HG03196 (cell line): ENCODE measurements at regions not wholly inside any gene's neighbourhood (a gene's known extent, or its start where the extent isn't known, plus 50 kb on each side); places are given as distances from the start of the nearest gene placed in this dataset.
A peak's percentile ranks its signal among the peaks of the same experiment; 100 is the strongest.

Experiments
- ATAC-seq: cut with Tn5 transposase; IDR thresholded peaks from one replicate; pipeline ENCODE4 v1.9.1; 2021; ENCODE audit not compliant: unreplicated experiment

- ATAC-seq = no peak
Observed at GRCh38 chr10:83848677-83849076, 290.6 kb upstream of the GHITM start.

DNA sequence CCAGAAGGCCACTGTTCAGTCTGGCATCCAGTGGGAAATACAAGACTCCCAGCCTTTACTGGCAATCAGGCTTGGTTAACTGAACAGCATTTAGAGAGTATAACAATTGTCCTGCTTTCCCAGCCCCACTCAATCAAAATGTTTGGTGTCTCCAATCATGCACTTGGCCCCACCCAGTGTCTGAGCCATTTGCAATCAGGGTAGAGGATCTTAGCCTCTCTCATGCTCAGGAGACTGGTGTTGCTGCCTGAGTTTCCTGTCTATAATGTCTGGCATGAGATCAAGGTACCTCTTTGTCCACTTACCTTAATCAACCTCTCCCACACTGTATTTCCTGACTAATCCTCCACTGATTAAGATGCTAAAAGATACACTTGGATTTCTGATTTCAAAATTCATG, 290.2 kb upstream of the GHITM start:
- no peak for ATAC-seq

DNA sequence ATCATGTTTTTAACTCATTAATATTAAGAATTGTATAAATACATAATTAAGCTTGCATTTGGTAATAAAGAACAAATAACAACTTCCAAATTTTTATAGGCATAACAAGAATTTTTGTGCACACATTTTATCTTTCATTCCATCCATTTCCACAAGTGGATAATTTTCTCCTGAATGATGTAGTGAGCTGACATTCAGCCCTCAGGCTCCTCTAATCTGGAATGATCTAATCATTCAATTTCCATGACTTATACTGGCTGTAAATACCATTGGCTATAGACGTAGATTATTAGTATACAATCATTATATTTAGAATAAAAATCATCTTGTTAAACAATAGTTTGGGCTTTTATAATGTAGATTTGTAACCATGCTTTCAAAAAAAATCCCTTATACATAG, 287.2 kb upstream of the GHITM start:
- ATAC-seq = no peak

GRCh38 chr10:83862723-83863122, 276.6 kb upstream of the GHITM start:
- ATAC-seq = no peak

DNA sequence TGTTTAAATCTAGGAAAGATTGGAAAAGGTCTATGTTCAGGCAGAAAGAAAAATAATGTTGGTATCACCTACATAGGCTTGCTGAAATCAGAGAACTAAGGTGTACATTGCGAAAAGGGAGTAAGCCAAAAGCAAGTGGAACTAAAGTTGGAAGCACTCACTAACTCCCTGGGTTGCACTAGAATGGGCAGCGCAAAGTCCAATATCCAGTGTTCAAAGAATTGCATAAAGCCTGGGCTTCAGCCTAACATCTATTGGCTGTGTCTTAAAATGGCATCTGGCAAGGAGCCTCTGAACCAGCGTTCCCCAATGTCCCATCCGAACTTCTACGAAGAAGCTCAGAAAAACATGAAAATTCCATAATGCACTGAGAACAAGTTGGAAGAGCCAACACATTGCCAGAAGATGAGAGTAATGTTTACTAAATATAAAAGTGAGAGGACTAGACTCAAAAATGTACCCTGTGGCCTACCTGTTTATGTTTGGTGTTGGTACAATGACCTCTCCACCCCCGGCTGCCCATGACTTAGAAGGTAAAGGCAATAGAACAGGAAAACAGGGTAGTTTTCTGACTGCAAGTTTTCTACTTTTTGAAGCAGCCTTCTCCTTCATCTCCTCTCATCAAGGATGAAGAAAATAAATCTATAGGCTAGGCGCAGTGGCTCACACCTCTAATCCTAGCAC, 275.9 kb upstream of the GHITM start:
- ATAC-seq = no peak

DNA sequence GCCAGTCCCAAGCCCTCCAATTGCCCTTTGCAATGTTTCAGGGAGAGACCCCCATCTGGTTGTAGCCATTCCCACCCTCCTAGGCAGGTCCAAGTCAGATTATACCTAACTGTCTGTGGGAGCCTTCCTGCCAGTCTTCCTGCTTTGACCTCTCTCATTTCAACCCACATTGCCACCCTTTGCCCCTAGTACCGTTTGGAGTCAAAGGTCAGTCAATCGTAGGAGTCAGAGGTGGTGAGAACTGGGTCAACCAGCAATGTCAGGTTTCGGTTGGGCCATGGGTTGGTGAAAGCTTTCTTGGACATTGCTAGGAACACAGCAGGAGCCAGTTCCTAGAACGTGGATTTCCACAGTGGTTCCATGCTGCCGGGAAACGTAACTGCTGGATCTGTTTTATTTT, 269.4 kb upstream of the GHITM start:
- no peak for ATAC-seq

GRCh38 chr10:83871187-83872081, 267.9 kb upstream of the GHITM start:
- ATAC-seq = peak; percentile 97

GRCh38 chr10:83880252-83880791, 259.0 kb upstream of the GHITM start:
- ATAC-seq = no peak

- ATAC-seq = no peak
Observed at GRCh38 chr10:83881661-83882060, 257.6 kb upstream of the GHITM start.

- ATAC-seq = no peak
Observed at GRCh38 chr10:83886871-83887270, 252.4 kb upstream of the GHITM start.

GRCh38 chr10:83892737-83893136, 246.6 kb upstream of the GHITM start:
- ATAC-seq = no peak

DNA sequence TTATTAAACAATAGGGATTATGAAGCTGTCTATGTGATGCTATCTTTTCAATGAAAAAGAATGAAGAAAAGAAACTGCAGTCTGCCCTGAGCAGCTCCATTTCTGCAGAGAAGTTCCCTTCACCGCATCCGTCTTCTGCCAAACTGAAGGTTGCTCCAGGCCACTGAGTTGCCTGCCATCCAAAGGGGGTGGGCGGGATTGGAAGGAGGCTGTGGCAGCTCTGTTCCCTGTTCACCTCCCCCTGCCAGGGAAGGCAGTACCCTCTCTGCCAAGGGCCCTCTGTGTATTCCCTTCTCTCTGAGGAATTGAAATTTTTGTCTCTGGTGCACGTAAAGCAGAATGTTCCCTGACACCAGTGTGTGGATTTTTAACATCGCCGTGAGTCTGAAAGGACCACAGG, 243.1 kb upstream of the GHITM start:
- no peak for ATAC-seq

GRCh38 chr10:83897626-83898025, 241.7 kb upstream of the GHITM start:
- no peak for ATAC-seq

DNA sequence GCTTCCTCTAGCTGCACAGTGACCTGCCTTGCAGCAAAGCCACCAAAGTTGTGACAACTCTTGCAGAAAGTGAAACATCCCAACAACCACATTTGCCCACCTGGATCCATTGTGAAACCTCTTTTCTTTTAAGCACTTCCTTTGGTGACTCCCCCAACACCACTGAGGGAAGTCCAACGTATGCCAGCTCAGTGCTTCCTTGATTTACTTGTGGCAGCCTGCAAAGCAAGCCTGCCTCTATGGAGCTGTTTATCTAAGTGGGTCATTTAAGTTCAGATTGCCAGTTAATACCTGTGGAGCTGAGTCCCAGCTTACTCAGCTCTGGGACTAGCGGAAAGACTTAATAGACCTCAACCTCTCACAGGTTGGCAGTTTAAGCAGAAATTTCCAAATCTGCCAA, 230.8 kb upstream of the GHITM start:
- no peak for ATAC-seq

DNA sequence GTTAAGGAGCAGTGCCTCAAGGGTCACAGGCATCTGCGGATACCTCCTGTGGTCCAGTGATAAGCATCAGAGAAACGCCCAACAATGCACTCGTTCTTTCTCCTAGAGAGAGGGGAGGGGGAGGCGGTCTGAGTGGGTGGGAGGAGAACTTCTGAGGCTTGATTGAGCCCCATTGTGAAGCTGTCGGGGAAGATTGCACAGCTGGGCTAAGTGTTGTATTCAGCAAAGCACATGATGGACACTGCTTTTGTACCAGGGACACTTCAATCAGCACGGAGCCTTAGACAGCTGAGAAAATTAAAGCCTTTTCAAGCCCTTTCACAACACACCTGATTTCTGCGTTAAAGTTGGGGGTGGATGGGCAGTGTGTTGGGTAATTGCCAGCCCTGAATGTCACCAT, 230.3 kb upstream of the GHITM start:
- no peak for ATAC-seq

- no peak for ATAC-seq
Observed at GRCh38 chr10:83915801-83916200, 223.5 kb upstream of the GHITM start.

- ATAC-seq = peak; percentile 88
Observed at GRCh38 chr10:83917537-83918506, 221.5 kb upstream of the GHITM start.

DNA sequence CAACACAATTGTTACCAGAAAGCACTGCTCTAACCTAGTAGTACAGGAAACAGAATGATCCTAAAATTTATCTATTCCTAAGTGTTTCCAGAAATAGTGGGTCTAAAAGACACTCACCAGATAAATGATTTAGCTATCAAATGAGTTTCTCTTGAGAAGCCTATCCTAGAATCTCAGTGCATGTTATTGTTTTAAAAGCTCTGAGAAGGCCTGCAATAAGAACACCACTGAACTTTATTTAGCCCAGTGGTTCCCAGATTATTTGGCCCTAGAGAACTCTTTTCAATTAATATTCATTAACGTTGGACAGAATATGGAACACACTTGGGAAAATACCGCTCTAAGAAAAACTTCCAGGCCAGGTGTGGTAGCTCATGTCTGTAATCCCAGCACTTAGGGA, 220.1 kb upstream of the GHITM start:
- no peak for ATAC-seq

GRCh38 chr10:83921984-83922860, 217.1 kb upstream of the GHITM start:
- no peak for ATAC-seq

GRCh38 chr10:83925133-83925532, 214.2 kb upstream of the GHITM start:
- ATAC-seq = no peak
